Astrocyte of the spinal cord (primary cell): ENCODE measurements at regions not wholly inside any gene's neighbourhood (a gene's known extent, or its start where the extent isn't known, plus 50 kb on each side); places are given as distances from the start of the nearest gene placed in this dataset.

Experiments
- DNase-seq: peaks from one replicate; pipeline ENCODE4 v3.0.0; 2011; ENCODE audit warnings: low read depth, low spot score
- H3K4me3 ChIP-seq: 2 replicates; pipeline ENCODE4 v1.5.1; 2011; ENCODE audit warnings: low read depth, mild to moderate bottlenecking, low read length, moderate library complexity
- in situ Hi-C: cut with HindIII; loops from 2 replicates; pipeline ENCODE4 v1.10.0; 2017; ENCODE audit warnings: low sequenced_read_pairs
- TF ChIP-seq, protein P1 (sequence below): IDR thresholded peaks from 2 replicates; pipeline ENCODE4 v1.5.1; 2012; ENCODE audit warnings: low read depth, mild to moderate bottlenecking, low read length, inconsistent platforms

DNA sequence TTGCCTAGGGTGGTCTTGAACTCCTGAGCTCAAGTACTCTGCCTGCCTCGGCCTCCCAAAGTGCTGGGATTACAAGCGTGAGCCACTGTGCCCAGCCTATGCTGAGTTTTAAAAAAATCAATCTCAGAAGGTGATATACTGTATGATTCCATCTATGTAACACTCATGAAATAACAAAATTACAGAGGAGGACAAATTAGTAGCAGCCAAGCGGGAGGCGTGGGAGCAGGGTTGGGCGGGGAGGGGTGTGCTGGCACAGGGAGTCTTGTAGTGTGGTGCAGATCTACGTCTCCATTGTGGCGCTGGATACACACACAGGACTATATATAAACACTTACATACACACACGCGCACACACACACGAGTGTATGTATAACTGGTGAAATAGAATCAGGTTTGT lies 80.6 kb upstream of the LINGO1 start:
- H3K4me3 ChIP-seq: no peak overlapping the region
- no peak for DNase-seq
- TF ChIP-seq, protein P1, sequence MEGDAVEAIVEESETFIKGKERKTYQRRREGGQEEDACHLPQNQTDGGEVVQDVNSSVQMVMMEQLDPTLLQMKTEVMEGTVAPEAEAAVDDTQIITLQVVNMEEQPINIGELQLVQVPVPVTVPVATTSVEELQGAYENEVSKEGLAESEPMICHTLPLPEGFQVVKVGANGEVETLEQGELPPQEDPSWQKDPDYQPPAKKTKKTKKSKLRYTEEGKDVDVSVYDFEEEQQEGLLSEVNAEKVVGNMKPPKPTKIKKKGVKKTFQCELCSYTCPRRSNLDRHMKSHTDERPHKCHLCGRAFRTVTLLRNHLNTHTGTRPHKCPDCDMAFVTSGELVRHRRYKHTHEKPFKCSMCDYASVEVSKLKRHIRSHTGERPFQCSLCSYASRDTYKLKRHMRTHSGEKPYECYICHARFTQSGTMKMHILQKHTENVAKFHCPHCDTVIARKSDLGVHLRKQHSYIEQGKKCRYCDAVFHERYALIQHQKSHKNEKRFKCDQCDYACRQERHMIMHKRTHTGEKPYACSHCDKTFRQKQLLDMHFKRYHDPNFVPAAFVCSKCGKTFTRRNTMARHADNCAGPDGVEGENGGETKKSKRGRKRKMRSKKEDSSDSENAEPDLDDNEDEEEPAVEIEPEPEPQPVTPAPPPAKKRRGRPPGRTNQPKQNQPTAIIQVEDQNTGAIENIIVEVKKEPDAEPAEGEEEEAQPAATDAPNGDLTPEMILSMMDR: no peak
- in situ Hi-C loops: no loop called here

DNA sequence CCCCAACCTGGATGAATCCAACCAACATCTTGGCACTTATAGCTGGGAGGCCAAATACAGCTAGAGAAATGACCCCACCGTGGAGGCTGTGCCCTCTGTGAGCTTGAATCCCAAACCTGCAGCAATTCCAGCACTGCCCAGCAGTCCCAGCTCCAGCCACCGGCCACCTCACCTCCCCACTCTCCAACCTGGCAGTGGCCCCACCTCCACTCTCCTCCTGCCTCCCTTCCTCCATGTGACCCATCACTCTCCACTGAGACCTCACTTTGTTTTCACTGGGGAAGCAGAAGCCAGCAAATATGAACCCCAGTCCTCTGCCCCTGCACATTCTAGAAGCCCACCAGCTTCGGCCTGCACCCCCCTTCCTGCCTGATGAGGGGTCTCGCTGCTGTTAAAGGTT lies 79.7 kb upstream of the LINGO1 start:
- DNase-seq: no peak
- TF ChIP-seq, protein P1: no peak
- H3K4me3 ChIP-seq: no peak overlapping the region
- in situ Hi-C loops: no loop called here

DNA sequence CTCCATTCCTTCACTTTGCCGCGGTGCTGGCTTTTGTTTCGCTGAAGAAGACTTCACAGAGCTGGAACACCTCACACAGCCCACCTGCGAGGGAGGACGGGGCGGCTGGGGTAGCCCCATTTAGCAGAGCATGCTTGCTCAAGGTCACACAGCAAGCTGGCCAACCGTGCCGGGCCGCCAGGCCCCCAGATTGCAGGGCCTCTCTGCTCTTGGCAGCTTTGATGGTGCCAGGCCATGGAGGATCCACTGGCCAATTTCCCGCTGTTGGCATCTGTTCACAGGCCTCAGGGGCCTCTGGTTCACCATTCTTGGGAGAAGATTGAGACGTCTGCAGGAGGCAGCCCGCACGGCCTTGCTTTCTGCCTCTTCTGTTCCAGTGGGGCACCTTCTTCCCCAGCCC lies 77.9 kb upstream of the LINGO1 start:
- TF ChIP-seq, protein P1: no peak
- in situ Hi-C loops: no loop called here
- DNase-seq: no peak

DNA sequence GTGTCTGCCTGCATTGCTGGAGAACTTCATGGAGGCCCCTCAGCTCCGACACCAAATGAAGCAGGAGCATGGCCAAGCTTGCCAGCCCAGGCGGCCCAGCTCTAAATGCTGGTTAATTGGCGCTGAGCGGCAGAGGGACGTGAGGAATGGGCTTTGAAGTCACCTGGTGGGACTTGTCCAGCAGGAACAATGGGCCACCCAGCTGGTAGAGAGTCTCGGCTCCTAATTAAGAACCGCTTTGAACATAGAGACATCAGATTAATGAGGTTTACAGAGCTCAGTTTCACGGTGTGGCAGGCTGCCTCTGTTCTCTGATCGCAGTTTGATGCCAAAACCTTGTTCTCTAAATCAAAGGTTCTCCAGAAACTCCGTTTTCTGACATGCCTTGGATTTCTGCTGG lies 77.5 kb upstream of the LINGO1 start:
- DNase-seq: no peak
- in situ Hi-C loops: no loop called here
- TF ChIP-seq, protein P1: no peak
- no peak overlapping the region for H3K4me3 ChIP-seq

More for the DNA sequence above, 77.9 kb upstream of the LINGO1 start:
- H3K4me3 ChIP-seq: no peak overlapping the region

DNA sequence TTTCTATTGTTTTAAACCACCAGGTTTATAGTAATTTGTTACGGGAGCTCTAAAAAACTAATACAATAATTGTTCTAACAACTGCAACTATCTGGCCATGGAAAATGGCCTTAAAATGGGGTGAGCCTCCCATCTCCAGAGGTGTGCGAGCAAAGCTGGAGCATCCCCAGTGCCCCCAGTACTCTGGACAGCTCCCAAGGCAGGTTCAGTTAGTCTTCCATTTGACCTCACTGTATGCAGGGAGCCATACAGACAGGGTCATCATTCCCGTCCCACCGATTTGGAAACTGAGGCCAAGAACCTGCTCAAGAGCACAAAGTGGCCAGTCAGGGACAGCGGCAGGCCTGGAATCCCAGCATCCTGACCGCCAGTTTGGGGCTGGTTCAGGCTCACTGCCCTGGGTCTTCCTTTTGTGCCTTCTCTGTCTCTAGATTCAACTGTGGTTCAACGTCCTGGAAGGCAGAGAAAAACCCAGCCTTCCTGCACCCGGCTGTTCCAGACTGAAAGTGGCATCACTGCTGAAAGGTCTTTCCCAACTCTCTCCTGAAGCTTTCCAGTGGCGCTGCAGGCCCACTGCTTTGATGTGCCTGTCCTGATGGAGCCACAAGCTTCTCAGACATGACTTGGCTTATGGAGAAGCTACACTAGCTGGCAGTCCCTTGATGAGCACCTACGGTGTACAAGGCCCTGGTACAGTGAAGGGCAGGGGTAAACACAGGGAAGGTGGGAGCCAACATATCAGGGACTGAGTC lies 76.6 kb upstream of the LINGO1 start:
- H3K4me3 ChIP-seq: no peak overlapping the region
- DNase-seq: no peak
- TF ChIP-seq, protein P1: no peak
- in situ Hi-C loops: no loop called here

DNA sequence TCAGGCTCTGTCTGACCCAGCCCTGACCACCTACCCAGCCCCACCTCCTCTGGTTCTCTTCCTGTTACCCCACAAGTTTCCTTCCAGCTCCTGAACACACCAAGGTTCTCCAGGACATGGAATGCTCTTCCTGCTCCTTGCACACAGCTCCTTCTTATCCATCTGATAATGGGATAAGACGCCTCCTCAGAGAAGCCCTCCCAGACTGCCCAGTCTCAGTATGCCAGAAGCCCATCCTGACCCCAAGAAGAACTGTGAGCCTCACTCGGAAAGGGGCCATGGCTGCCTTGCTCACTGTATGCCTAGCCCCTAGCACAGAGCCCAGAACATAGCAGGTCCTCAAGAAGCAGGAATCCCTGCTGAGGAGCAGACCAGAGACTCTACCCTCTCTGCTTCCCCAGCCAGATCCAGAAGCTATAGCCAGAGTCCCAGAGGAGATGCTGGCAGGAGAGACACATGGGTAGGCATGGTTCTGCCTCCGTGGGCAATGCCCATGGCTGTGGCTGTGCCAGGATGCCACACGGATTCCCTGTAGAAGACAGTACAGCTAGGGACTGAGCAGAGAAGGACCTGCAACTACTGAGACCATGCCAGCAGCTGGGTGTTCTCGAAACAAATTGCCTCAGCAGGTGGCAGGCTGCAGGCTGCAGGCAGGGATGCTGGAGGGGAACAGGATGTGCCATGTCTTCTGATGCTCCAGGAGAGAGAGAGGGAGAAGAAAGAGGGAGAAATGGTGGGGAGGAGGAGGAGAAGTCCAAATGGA lies 74.0 kb upstream of the LINGO1 start:
- no peak overlapping the region for H3K4me3 ChIP-seq
- in situ Hi-C loops: no loop called here
- DNase-seq: no peak
- TF ChIP-seq, protein P1: no peak
